ENCODE measurements at regions not wholly inside any gene's neighbourhood (a gene's known extent, or its start where the extent isn't known, plus 50 kb on each side); places are given as distances from the start of the nearest gene placed in this dataset.

GRCh38 chr18:38081516-38081915 lies 515.9 kb upstream of the CELF4 start:
- TF ChIP-seq CTCF (IDR thresholded peaks at IDR 0.05) (no peak), POLR2A (IDR thresholded peaks at IDR 0.05) (no peak)
